HG02852 (cell line): ENCODE measurements at regions not wholly inside any gene's neighbourhood (a gene's known extent, or its start where the extent isn't known, plus 50 kb on each side); places are given as distances from the start of the nearest gene placed in this dataset.
"Not testable (repeated sequence)": the region's sequence is repeated elsewhere in the genome, so short reads cannot be mapped to it uniquely, and the experiment has no call there.

Experiments used
- ATAC-seq: cut with Tn5 transposase; IDR thresholded peaks from one replicate; pipeline ENCODE4 v1.9.1; 2021; ENCODE audit warnings: mild to moderate bottlenecking, moderate library complexity; ENCODE audit not compliant: unreplicated experiment

DNA sequence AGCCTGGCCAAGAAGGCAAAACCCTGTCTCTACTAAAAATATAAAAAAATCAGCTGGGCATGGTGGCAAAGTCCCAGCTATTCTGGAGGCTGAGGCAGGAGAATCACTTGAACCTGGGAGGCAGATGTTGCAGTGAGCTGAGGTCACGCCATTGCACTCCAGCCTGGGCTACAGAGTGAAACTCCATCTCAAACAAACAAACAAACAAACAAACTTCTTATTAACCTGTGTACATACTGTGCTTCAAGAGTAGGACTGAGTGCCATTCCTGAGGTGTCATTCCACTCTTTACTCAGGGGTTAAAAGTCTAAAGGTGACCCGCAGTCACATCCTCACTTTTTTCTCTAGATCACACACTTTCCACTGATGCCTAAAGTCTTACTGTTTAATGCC is 169.4 kb upstream of the MKLN1 start:
- ATAC-seq: not testable (repeated sequence)

DNA sequence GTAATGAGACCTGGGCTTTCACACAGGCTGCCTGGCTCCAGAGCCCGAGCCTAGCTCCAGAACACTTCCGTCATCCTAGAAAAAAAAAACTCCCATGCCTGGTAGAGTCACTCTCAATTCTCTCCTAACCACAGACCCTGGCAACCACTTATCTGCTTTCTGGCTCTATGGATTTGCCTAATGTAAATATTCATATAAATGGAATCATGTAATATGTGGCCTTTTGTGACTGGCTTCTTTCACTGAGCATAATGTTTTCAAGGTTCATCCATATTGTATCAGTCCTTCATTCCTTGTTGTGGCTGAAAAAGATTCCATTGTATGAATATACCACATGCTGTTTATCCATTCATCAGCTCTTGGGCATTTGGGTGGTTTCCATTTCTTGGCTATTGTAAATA is 167.7 kb upstream of the MKLN1 start:
- no peak for ATAC-seq

DNA sequence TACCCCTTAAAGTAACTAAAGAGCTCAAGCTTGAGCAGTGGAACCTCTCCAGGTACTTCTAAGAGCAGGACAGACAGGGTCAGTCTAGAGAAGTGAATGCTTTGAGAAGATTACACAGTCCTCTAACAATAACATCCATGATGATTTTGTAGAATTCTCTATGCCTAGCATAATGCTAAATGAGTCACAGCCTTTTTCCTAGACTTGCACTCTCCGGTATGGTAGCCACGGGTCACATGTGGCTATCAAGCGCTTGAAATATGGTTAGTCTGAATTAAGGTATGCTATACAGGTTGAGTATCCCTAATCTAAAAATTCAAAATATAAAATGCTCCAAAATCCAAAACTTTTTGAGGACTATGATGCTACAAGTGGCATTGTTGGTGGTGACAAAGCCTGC is 166.6 kb upstream of the MKLN1 start:
- no peak for ATAC-seq

DNA sequence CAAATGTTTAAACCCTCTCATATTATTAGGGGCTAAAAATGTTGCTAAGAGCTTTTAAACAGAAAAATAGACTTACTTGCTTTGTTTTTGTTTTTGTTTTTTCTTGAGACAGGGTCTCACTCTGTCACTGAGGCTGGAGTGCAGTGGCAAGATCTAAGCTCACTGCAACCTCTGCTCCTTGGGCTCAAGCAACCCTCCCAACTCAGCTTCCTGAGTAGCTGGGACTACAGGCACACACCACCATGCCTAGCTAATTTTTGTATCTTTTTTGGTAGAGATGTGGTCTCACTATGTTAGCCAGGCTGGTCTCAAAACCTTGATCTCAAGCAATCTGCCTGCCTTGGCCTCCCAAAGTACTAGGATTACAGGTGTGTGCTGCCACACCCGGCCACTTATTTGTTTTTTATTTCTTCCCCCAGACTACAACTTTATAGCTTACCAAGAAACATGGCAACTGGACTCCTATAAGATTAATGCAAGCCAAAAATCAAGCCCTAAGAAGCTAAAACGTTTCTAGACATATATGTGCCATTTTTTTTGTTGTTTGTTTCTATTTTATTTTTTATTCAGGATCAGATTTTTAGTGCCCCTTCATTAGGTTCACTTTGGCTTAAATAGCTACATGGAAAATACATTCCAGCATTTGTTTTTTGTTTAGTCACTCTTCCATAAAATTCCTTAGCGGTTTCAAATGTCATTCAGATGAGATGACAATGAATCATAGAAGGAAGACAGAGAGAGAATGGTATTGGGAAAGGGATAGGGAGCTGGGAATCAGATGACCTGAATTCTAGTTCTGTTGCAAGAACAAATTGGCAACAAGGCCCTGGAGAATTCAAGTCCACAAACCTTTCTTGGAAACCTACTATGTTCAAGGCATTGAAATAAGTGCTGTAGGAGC is 163.4 kb upstream of the MKLN1 start:
- ATAC-seq: no peak

DNA sequence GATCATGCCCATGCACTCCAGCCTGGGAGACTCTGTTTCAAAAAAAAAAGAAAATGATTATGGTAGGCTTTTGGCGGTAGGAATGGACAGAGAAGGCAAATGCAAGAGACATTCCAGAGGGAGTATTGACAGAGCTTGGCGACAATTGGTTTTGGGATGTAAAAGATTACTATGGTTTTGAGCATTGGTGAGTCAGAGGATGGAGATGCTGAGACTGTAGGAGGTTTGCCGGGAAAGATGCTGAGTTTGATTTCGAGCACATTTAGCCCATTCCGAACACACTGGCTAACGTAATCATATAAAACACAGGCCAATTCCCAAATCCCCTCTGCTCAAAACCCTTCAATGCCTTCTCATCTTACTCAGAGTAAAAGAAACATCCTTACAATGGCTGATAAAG is 161.6 kb upstream of the MKLN1 start:
- ATAC-seq: no peak

DNA sequence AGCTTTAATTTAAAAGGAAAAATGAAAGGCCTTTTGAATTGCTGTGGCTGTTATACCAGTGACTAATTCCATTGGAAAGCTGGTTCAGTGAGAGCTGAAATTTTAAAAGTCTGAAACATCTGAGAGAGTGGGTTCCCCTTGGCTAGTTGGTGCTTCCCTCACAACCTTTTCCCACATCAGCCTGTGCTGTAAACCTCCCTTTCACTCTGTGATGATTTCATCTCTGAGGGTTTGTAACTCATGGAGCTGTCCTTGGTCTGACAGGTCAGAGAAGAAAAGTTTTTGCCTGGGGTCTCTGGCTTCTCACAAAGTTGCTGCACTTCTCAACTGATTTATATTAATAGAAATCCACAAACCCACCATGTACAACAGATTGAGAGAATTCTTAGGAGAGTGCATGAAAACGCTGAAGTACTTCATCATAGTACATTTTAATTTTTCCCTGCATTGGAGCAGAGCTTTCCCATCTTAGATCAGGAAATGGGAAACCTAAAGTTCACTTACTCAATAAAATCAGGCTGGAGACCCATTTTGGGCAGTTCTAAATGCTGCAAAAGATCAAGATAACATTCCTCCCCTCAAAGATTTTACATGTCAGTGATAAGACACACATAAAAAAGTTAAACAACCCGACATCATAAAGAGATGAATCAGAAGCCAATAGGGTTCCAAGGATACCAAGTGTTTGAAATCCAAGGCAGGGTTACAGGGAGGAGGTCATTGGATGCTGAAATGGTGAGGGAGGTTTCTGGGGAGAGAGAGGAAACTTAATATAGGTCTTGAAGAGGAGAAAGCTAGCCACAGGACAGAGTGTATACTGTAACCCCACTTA is 157.0 kb upstream of the MKLN1 start:
- ATAC-seq: no peak

DNA sequence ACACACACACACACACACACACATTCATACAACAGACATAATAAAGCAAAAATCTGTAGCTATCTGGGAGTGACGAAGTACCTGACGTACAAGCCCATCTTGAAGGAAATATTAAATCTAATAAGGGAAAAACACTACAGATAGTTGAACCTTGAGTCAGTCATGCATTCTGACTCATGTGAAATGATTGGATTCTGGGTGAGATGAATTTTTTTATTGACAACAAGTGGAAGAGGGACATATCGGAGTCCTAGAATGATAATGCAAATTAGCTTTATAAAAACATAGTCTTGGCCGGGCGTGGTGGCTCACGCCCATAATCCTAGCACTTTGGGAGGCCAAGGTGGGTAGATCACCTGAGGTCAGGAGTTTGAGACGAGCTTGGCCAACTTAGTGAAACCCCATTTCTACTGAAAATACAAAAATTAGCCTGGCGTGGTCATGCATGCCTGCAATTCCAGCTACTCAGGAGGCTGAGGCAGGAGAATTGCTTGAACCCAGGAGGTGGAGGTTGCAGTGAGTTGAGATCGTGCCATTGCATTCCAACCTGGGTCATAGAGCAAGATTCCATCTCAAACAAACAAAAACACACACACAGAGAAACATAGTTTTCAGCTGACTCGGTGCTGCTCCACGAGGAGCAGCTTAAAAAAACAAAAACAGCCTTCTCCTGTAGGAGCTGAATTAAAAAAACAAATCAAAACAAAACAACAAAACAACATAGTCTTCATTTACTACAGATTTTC is 154.4 kb upstream of the MKLN1 start:
- ATAC-seq: no peak

DNA sequence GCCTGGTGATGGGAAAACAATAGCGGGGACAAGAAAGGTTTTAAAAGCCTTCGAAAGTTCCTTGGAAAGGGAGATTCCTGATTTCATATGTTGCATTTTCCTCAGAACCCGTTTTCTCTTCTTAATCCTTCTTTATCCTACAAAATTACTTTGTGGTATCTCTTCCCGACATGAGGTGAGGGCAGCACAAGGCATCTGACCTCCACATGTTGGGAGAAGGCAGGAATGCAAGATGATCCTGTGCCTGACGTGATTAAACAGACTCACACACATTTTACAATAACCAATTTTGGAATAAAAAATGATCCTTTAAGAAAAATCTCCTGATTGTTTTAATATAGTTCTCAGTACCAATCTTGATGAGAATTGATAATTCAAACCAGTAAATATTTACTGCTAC is 153.3 kb upstream of the MKLN1 start:
- no peak for ATAC-seq

DNA sequence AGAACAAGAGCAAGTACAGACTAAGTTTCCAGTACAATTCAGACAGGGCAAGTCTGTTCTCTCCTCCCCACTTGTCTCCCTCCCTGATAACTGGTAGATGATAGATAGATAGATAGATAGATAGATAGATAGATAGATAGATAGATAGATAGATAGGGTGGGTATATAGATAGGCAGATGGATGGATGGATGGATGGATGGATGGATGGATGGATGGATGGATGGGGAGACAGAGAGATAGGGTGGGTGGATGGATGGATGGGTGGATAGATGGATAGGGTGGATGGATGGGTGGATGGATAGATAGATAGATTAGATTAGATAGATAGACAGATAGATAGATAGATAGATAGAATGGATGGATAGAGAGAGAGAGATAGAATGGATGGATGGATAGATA is 152.8 kb upstream of the MKLN1 start:
- ATAC-seq: no peak

DNA sequence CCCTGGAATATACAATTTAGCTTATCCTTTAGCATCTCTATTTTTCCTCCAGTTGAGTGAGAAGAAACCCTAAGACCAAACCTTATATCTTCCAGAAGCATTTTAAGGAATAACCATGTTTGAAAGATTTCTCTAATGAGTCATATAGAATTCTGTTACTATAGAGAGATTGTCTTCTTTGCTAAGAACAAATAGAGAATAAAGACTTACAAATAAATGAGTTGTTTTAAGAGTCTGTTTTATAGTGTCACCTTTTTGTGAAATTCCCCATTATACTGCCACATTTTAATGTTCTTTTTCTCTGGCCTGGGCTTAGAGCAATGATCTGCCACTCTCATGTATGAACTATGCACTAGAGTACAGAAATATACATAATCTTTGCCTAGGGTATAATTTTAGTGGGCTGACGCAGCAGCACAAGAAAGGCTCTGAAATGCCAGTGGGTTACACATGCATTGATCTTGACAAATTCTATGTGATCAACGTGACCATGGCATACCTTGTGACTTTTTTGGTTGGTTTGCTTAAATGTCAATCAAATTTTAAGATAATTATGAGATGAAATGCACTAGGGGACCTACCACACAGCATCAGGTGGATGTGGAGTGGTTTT is 145.1 kb upstream of the MKLN1 start:
- no peak for ATAC-seq

DNA sequence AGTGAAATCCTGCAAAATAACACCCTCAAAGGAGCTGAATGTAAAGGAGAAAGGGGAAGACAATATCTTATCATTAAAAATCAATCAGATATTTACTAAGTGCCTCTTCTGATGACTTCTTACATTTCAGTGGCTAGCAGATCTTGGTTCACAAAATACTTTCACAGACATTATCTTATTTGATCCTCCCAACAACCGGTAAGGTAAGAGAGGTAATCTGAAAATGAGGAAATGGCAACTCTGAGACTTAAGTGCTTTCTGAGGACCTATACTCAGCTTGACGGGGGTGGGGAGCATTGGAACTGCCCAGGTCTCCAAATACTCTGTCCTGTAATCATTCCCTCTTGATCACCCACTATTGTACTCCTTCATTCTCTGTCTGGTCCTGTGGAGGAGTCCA is 144.6 kb upstream of the MKLN1 start:
- no peak for ATAC-seq

DNA sequence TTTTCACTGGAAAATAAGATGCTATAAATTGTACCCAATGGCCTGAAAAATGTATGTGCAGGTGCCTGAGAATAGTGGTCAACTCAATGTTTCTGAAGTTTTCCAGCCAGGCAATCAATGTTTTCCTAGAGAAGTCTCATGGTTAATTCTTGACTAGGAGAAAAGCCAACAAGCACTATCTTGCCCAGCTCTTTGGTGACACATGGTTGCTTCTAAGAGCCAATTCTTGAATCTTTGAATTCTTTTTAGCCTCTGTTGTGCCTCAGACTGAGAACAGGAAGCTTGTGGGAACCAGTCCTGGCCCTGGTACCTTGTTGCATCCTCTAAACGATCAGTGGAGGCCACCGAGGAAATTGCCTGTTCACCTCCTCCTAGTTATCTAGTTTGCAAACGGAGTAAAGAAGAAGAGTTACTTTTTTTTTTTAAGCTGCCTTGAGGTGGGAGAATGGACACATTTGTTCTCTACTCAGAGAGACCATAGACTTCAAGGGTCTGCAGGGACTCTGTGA is 144.0 kb upstream of the MKLN1 start:
- ATAC-seq: no peak

DNA sequence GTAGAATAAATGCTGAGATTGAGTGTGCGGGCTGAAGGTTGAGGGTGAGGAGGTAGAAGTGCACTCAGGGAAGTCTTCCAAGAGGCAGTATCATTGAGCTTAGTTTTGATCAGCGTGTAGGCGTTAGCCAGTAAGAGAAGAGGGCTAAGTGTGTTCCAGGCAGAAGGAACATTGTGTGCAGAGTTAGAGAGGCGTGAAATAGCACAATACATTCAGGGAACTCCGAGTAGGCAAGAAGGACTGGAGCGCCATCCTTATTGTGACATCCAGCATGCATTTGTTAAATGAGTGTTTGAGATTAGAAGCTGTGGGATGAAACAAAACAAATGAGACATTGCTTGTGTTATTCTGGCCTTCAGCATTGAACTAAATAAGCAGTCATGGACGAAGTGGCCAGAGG is 140.9 kb upstream of the MKLN1 start:
- ATAC-seq: no peak

DNA sequence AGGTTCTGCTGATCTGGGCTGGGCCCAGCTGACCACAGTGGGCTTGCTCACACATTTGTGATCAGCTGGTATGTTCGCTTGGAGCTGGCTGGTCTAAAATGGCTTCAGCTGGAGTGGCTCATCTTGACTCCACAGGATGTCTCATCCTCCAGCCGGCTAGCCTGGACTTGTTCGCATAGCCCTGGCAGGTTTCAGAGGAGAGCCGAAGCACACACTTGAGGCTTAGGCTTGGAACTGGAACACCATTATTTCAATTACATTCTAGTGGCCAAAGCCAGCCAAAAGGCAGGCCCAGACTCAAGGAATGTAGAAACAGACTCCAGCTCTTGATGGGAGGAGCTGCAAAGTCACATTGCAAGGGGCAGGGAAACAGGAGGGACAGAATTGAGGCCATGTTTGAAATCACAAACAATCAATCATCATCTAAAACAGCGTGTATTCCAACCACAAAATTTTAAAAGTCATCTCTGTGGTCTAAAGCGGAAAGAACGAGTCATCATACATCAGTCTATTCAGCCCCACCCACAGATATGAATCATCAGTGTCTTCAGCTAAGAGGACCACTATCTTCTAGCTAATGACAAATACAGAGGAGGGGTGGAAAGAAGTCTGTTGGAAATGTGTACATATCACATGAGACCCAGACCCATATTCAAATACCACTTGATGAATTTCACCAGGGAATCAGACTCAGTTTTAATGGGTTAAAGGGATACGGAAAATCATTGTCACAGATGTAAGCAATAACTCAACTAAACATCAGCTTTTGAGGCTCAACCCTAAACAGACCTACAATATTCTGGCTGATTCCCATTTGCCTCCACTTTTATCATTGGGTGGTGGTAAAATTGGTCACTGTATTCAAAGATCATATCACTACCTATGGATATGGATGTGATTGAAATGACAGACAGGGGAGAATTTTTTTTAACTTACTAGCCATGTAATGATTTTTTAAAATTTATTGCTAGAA is 139.0 kb upstream of the MKLN1 start:
- ATAC-seq: peak; percentile 77

DNA sequence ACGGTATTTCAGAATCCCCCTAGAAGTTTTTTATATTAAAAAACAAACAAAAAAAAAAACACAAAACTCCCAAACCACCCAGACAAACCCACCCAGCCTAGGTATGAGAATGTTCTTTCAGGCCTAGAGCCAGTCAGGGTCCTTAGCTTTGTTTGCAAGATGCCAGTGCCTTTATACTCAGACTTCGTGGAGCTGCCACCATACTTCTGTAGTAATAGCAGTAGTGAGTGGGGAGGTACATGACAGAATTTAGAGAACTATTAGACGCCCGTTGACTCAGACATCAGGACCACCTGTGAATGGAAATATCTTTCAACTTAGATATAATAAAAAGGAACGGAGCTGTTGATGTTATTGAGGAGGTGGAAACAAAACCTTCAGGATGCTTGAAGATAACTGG is 138.2 kb upstream of the MKLN1 start:
- ATAC-seq: no peak

DNA sequence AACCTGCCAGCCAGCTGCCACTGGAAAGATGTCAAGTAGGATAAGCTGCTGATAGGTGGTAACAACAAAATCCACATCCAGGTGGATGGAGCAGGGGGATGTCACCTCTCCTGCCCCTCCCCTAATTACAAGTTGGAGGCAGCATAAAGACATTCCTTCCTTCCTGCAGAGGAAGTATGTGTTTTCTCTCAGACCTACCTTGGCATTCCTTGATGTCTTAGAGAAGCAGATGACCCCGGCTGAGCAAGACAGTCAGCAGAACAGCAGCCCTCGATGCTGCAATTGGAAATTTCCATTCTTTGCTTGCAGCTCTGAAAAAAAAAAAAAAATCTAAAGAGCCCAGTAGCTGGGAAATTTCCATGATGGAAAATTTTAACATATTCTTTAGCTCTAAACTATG is 137.5 kb upstream of the MKLN1 start:
- no peak for ATAC-seq

DNA sequence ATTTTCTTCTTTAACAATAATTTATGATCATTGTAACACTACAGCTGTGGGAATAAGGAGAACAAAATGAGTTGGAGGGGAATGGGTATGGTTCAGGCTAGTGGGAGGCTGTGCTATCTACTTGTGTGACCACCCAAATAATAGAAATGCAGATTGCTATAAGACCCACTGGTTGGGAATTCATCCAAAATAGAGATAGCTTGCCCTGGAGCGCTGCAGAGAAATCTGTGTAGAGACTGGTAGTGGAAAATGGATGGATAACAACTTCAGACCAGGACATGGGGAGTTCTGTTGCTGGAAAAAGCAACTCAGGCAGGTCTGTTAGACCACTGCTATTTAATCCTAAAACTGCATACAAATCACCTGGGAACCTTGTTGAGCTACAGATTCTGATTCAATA is 137.1 kb upstream of the MKLN1 start:
- ATAC-seq: no peak

DNA sequence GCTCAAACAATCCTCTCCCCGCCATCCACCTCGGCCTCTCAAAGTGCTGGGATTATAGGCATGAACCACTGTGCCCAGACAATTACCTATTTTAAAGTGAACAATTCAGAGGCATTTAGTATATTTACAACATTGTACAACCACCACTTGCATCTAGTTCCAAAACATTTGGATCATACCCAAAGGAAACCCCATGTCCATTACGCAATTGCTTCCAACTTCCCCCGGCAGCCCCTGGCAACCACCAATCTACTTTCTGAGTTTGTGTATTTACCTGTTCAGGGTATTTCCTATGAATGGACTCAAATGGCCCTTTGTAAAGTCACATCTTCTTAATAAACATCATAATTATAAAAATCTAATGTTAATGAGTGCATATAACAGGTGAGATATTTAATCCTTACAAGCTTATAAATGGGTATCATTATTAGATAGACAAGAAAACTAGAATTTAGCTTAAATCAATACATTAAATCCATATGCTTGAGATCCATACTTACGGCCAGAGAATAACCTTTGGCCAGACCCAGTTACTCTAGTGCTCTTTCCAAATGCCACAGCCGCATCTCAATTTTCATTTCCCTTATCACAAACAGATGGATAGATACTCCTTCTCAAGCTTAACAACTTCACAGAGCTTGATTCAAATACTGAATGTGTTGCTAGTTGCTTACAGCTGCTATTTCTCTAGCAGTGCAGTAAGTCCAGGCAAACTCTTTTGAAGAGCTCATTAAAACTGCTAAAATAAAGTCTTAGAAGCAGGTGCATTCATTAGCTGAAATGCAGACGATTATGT is 133.4 kb upstream of the MKLN1 start:
- ATAC-seq: no peak

DNA sequence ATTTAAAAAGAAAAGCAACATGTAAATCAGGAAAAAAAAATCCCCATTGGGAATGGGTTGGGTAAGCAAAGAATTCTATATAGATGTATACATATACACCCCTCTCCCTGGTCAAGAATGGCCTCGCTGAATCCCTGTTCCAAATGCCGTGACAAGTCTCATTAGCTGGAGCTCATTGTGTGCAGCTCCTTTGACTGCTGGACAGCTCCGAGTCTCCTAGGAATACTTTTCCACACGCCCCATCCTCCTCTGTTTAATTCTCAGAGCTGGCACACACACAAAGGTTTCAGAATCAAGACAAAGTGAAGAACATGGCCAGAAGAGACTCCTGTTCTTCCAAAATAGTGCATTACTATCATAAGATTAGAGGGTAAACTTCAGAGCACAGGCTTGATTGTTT is 130.9 kb upstream of the MKLN1 start:
- no peak for ATAC-seq
